GM12873 (cell line): ENCODE measurements at regions not wholly inside any gene's neighbourhood (a gene's known extent, or its start where the extent isn't known, plus 50 kb on each side); places are given as distances from the start of the nearest gene placed in this dataset.

ENCODE experiments used
- TF ChIP-seq, protein P1 (sequence below): IDR thresholded peaks from 2 replicates; pipeline ENCODE4 v1.5.1; 2012; ENCODE audit warnings: low read depth, mild to moderate bottlenecking, moderate library complexity, low read length, control low read depth; ENCODE audit not compliant: insufficient read depth; ENCODE audit errors: missing control alignments

GRCh38 chr15:36334059-36334458 is 245.4 kb upstream of the CDIN1 start:
- TF ChIP-seq, protein P1, sequence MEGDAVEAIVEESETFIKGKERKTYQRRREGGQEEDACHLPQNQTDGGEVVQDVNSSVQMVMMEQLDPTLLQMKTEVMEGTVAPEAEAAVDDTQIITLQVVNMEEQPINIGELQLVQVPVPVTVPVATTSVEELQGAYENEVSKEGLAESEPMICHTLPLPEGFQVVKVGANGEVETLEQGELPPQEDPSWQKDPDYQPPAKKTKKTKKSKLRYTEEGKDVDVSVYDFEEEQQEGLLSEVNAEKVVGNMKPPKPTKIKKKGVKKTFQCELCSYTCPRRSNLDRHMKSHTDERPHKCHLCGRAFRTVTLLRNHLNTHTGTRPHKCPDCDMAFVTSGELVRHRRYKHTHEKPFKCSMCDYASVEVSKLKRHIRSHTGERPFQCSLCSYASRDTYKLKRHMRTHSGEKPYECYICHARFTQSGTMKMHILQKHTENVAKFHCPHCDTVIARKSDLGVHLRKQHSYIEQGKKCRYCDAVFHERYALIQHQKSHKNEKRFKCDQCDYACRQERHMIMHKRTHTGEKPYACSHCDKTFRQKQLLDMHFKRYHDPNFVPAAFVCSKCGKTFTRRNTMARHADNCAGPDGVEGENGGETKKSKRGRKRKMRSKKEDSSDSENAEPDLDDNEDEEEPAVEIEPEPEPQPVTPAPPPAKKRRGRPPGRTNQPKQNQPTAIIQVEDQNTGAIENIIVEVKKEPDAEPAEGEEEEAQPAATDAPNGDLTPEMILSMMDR = no peak

- TF ChIP-seq, protein P1 = no peak
Observed at GRCh38 chr15:36335224-36335623, 244.2 kb upstream of the CDIN1 start.

GRCh38 chr15:36335659-36336058 is 243.8 kb upstream of the CDIN1 start:
- TF ChIP-seq, protein P1 = no peak

GRCh38 chr15:36344887-36345286 is 234.5 kb upstream of the CDIN1 start:
- TF ChIP-seq, protein P1 = no peak

DNA sequence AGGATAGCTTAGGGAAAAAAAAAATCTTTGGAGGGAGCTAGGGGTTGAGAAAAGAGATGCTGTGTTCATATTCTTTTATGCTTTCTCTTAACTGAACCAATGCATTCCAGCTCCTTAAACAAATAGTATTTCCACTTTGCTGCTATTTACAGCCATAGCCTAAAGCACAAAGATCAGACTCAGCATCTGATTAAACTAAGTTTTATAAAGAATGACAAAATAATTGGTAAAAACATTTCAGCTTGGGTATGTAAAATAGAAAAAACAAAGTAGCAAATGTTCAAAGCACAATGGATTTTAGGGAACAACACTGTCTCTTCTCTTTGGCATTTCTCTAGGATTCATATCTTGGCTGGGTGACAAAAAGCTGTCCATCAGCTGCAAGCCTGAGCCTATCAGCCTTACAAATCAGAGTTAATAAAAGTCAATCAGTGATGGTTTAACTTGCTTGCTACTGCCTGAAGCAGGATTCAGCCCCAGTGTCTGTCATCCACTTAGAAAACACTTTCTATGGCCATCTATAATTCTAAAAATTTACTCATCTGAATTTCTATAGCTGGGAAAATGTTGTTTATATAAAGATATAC is 232.1 kb upstream of the CDIN1 start:
- TF ChIP-seq, protein P1 = no peak

GRCh38 chr15:36356466-36356865 is 223.0 kb upstream of the CDIN1 start:
- TF ChIP-seq, protein P1 = no peak

DNA sequence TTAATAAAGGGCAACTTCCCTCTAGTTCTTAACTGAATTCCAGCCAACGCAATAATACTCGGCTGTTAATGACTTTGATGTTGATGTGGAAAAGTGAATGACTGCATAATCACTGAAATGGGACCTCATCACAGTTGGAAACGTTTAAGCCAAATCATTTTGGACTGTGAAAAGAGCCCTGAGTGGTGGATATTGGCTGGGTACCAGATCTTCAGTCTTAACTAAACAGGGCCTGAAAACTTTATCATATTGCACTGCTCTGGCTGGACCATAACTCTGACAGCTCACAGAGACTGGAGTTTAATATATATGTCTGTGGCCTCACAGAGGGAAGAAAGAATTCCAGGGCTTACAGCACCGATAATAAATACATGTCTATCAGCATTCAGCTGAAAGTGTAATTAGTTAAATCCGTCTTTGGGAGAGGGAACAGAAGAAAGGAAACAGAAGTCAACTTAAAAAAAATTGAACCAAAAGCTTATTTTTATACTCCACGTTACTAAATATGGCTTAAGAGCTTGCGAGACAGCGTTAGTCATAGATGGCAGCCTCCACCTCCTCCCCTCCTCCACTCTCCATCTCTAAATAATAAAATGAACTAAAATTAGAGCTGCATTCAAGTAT is 222.3 kb upstream of the CDIN1 start:
- TF ChIP-seq, protein P1 = no peak
